ENCODE measurements at regions not wholly inside any gene's neighbourhood (a gene's known extent, or its start where the extent isn't known, plus 50 kb on each side); places are given as distances from the start of the nearest gene placed in this dataset.
"Not testable (repeated sequence)": the region's sequence is repeated elsewhere in the genome, so short reads cannot be mapped to it uniquely, and the experiment has no call there.

DNA sequence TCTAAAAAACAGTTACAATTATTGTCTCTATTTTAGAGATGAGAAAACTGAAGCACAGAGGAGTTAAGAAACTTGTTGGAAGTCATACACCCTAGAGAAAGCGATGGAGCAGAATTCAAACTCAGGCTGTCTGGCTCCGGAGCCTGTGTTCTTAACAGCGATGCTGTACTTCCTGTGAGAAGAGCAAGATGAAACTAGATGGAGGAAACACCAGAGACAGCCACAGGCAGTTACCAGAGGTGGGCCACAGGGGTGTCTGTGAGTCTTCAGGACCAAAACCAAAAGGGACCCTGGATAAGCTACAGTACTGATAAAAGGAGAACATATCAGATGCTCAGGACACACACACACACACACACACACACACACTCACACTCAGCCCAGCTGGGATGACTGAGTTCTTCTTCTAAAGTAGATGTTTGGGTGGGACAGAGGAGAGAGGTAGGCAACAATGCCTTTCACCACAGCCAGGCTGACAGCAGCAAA is 289.2 kb downstream of the FZD1 start:
- intact Hi-C loops (cut with DNase I) = no loop called here
- no peak for DNase-seq (ENCODE audit: low spot score)

DNA sequence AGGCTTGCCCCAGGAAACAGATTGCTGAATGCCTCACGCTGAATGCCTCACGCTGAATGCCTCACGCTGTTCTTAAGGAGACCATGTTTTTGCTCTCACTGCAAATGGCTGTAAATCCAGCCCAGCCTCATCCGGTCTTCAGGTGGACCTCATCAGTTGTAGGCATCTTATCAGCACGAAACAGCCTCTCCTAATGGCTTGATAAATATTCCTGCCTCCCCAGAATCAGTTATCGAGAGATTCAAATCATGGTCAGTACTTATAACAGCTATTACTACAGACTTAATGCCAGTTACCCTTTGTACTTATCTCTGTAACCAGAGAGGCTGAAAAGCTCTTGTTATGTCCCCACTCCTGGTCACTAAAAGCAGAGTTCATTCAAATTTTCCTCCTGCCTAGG is 290.6 kb downstream of the FZD1 start:
- intact Hi-C loops (cut with DNase I) = no loop called here

DNA sequence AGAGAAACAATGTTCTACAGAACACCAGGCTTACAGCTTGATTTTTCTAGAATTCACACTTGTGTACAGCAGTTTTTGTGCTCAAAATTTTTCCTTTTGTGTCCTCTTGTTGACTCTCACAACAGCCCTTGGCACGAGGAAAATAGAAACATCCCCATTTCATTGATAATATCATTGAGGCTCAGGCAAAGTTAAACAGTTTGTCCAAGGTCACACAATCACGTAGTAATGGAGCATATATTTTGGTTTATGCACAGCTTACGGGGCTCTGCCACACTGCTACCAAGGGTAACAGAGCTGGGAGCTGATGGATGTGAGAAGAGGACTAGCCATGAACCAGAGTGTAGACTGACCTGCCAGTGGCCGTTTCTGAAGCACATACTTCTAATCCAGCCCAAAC is 292.0 kb downstream of the FZD1 start:
- intact Hi-C loops (cut with DNase I) = no loop called here
- DNase-seq (ENCODE audit: low spot score) = no peak

More for the DNA sequence above, 290.6 kb downstream of the FZD1 start:
- no peak for DNase-seq (ENCODE audit: low spot score)

DNA sequence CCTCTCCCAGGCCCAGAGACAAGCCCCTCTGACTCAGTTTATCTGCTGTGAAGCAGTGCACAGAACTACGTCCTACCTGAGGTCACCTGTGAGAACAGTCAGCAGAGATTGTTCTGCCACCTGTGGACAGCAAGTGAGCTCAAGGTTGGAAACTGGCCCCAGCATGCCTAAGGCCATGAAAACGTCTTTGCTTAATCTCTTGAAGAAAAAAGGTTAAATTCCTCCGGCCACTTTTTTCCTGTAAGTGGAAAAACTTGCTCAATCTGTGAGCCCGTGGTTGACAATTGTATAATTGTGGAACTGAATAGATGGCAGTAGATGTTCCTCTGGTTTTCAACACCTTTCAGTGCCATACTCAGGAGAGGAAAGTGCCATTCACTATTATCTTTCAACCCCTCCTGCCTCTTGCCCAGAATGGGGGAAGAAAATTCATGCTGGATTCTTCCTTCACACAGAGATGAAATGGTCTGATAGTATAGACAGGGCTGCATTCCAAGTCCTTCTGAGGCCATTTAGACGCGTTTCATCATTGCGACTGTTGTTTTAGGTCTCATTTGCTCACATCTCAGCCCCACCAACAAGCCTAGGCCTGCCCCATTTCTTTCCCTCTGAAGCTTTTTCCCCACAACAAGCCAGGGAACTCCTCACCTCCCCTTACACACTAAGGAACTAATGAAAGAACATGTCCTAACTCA is 292.9 kb downstream of the FZD1 start:
- no peak for DNase-seq (ENCODE audit: low spot score)
- intact Hi-C loops (cut with DNase I) = no loop called here

DNA sequence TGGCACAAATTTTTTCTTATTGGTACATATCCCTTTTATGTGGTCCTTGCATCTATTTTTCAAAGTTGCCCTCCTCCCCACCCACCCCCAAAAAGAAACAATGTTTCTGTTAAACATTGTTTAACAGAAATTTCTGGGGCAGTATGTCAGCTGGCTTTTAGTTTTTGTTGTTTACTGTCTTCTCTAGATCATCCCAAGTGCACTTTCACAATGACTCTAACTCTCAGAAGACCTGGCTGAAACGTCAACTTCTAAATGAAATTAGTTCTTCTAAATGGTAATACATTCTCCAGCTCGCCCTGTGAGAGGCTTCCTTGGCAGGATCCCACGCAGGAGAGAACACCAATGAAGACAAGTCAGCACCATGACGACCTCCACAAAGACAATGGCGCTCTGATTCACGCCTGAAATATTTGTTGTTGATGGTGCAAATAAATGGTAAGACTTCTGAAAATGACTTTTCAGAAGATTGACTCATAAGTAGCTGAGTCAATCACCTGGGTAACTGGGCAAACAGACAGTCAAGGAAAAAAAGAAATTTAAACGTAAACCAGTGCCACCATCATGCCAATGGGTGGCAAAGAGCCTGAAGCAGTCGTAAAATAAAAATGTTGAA is 293.7 kb downstream of the FZD1 start:
- DNase-seq (ENCODE audit: low spot score) = no peak
- intact Hi-C loops (cut with DNase I) = no loop called here

DNA sequence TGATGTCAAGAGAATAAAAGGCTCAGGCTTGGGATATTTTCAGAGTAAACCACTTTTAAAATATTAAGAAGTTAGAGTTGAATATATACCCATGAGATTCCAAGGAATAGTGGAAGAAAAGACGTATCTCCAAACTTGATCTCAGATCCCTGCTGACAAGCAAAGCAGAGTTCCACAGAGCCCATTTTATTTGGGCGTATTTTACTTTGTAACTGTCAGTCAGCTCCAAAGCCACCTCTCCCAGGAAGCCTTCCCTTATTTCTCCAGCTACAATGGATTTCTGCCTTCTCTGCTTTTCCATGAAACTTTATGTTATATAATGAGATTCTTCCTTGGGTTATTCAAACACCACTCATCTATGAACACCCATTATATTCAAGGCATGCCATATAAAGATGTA is 295.7 kb downstream of the FZD1 start:
- intact Hi-C loops (cut with DNase I) = no loop called here
- no peak for DNase-seq (ENCODE audit: low spot score)

DNA sequence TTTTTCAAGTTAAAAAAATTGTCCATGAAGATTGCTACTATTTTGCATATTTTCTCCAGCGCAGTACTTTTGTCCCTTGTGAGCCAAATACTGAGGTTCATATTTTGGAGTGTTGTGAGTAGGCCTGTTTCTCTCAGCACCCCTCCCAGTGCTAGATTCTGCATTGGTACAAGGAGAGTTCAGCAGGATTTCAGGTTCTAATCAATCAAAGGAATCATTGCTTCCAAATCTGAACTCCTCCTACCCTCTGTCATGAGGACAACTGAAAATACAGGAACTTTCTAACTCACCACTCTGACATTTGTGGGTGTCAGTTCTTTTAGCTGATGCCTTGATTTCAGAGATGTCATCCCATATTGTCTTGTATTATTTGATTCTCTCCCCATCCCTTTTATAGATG is 299.9 kb downstream of the FZD1 start:
- intact Hi-C loops (cut with DNase I) = no loop called here
- DNase-seq (ENCODE audit: low spot score) = no peak

DNA sequence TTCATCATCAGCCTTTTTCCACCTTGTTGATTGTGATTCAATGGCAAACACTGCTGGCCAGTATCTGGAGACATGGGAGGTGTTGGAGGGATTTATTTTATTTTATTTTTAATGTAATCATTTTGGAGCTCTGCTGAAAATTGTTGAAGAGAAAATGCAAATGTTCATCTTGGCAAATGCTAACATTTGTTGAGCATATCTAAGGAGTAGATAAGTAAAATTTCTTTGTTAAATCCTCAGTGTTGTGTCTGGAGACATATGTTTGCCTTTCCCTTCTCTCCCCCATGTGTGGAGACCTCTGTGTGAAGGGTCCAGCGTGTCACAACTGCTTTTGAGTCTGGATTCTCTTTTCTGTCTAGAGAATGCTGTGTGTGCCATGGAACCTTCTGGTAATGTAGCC is 300.3 kb downstream of the FZD1 start:
- intact Hi-C loops (cut with DNase I) = no loop called here

DNA sequence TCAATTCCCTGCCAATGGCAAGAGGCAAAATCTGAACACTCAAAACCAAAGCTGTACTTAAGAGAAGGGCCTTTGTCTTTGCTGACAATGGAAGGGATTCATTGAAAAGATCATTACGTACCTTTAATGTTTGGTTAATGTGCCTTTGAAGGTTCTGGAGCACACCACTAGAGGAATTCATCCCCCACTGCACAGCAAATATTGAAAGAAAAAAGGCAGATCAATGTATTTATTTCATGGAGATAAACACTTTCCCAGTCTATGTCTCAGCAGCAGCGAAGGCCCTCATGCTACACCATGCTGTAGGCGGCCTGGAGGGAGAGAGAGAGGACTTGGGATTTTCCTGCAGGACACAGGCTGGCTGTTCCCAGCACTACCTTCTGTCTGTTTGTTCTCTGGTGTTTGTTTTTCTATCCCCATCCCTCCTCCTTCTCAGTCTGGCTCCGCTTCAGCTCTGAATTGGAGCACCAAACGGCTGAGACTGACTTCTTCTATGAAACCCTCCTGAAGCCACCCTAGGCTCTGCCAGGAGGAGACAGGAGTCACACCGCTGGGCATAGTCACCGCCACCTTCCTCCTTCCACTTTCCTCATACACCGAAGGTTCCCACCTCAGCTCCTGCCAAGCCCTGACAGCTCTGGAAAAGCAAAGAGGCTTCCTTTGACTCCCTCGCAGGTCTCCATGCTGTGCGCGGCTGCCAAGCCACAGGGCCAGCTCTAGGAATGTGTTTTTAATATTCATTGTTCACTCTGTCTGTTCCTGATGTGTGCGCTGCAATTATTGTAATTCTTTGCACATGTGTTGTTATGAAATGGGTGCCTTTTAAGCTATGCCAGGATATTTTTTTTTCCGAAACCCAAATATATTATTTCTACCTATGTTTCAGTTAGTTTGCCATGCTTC is 301.5 kb downstream of the FZD1 start:
- DNase-seq (ENCODE audit: low spot score) = no peak
- intact Hi-C loops (cut with DNase I) = no loop called here

More for the DNA sequence above, 300.3 kb downstream of the FZD1 start:
- no peak for DNase-seq (ENCODE audit: low spot score)

DNA sequence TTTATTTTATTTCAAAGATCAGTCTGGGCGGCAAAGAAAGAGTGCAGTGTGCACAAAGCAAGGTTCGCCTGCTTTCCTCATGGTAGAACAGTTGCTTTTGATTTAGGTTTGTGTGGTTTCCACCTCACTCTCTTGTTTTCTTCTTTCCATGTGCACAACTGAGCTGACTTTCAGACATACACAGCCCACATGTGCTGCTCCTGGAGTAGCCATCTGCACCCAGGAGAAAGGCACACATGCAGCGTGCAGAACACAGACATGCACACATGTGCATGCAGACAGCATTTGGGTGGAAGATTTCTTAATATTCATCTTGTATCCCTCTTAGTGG is 302.1 kb downstream of the FZD1 start:
- intact Hi-C loops (cut with DNase I) = no loop called here
- no peak for DNase-seq (ENCODE audit: low spot score)

DNA sequence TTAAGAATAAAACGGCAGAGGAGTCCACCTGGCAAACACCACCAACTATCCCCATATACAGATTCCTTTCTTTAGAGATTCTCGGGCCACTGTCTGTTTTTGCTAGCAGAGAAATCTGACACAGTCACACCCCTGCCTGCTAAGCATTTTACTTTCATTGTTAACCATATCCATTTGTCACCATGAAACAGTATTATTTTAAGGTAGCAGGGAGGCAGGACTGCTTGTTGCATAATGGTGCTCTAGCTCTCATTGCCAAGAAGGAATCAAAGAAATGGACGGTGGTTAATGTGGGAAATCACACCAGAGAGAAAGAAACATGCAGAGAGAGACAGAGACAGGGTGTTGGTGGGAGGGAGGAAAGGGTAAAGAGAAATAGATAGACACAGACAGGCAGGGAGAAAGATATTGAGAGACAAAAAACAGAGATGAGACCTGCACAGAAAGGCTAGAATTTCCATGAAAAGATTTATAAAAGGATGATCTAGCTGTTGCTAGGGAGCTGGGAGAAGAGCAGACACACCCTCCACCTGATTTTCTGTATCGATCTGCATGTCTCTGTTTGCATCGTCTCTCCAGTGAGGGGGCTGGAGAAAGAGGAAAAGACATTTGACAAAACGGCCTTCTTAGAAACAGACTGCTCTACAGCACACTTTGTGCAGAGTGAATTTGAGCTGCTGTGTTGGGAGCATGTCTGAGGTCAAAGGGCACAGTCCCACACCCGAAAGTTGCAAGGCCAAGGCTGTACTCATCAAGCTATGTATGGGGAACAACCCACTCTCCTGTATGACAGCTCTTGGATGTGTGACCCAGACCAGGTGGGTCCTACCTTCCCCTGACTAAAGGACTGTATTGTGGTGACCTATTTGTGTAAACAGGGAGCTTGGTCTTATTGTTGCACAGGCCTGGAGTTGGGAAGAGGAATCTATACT is 303.1 kb downstream of the FZD1 start:
- no peak for DNase-seq (ENCODE audit: low spot score)
- intact Hi-C loops (cut with DNase I) = no loop called here

DNA sequence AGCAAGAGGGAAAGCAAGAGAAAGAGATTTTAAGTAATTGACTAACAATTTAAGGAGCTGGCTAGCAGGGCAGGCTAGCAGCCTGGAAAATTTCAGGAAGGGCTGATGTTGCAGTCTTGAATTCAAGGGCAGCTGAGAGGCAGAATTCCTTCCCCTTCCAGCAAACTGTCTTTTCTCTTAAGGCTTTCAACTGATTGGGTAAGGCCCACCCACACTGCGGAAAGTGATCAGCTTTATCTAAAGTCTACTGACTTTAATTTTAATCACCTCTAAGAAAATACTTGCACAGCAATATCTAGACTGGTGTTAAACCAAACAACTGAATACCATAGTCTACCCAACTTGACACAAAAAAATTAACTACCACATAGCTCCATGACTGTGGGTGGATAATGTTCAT is 303.9 kb downstream of the FZD1 start:
- intact Hi-C loops (cut with DNase I) = no loop called here
- DNase-seq (ENCODE audit: low spot score) = no peak

DNA sequence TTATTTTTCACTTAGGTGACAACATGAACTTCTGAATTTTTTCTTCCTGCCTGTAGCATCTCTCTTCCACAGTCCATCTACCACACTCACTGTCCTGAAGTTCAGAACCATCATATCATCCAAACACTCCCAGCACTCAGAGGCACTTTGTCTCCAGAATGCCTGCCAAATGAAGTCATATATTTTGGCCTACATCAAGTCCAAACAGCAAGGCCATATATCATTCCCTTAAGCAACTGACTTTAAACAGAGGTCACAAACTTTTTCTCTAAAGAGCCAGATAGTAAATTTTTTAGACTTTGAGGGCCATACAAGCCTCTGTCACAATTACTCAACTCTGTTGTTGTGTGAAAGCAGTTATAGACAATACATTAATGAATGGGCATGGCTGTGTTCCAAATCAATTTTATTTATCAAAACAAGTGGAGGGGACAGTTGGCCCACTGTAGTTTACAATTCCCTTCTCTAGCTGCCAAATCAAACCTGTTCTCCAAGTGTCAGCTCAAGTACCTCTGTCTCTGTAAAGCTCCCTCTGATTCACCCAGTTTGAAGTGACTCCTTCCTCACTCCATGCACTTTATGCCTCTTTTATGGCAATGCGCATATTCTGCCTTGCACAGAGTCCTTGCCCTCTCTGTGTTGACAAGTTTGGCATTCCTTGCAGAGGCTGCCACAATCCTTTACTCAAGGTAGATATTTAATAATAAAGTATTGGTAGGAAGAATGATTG is 305.7 kb downstream of the FZD1 start:
- DNase-seq (ENCODE audit: low spot score) = no peak
- intact Hi-C loops (cut with DNase I) = no loop called here

DNA sequence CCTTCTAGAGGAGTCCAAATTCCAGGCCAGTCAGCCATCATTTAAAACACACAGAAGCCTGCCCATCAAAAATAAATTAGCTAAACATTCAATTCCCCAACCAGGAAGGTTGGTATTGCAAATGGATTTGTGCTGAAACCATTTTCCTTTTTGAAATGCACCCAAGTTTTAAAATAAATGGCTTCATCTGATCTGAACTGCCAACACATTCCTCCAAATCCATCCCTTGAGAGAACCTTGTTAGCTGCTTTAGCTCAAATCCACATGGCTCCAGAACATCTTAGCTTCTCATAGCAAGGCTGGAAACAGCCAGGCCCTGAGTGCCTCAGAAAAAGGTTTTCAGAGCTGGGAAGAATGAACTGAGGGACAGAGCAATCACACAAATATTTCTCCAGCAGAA is 306.3 kb downstream of the FZD1 start:
- intact Hi-C loops (cut with DNase I) = no loop called here
- no peak for DNase-seq (ENCODE audit: low spot score)

DNA sequence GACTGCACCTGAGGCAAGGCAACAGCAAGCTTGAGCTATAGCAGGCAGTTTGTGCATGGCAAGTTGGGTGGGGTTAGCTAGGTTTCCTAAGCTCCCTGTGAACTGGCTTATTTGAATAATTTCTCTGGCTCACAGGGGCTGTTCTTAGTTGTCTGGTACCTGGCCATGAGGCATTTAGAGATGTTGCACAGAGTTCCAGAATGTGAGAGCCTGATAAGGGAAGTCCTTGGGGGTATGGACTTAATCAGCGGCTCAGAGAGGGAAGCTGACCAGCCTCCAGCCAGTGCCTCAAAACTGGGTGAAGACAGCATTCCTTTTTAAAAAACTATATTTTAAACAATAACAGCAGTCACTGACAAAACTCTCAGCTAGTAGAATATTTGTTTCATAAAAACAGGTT is 307.4 kb downstream of the FZD1 start:
- intact Hi-C loops (cut with DNase I) = no loop called here
- DNase-seq (ENCODE audit: low spot score) = no peak

DNA sequence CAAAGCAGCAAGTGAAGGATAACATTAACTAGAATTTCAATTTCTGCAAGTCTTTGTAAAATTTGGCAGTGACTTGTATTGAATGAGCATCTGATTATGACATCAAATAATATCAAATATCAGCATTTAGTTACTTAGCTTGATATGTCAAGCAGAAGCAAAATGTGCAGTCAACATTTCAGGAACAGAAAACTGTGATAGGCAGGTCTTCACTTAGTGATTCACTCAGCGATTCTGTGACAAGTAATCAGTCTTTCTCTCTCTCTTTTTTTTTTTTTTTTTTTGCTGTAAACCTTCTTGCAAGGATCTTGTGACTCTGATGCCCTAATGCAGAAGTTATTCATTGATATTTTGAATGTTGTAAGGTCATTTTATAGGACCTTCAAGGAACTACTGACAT is 307.1 kb downstream of the MTERF1 start:
- intact Hi-C loops (cut with DNase I) = no loop called here
- no peak for DNase-seq (ENCODE audit: low spot score)

DNA sequence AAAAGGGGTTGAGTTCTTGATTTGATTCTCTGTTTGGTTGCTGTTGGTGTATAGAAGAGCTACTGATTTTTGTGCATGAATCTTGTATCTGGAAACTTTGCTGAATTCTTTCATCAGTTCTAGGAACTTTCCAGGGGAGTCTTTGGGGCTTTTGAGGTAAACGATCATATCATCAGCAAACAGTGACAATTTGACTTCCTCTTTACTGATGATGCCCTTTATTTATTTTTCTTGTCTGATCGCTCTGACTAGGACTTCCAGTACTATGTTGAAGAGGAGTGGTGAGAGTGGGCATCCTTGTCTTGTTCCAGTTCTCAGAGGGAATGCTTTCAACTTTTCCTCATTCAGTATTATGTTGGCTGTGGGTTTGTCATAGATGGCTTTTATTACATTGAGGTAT is 304.0 kb downstream of the MTERF1 start:
- intact Hi-C loops (cut with DNase I); DNase-seq (ENCODE audit: low spot score): not testable (repeated sequence)

DNA sequence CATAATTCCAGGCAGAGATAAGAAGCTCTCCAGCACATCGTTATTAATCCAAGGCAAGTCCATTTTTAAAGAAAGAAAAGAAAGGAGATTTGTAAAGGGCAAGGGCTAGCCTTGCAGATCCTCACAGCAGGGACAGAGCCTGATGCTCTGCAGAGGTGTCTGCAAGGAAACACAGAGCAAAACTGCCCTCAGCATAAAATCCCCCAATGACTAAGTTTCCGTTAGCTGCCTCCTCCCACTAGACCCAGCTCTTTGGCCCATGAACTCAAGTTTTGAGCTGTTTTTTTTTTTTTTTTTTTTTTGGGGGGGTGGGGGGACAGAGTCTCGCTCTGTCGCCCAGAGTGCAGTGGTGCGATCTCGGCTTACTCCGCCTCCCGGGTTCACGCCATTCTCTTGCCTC is 300.7 kb downstream of the MTERF1 start:
- no peak for DNase-seq (ENCODE audit: low spot score)
- intact Hi-C loops (cut with DNase I) = no loop called here

Measured in posterior vena cava (tissue), 2 donors.